GM21529 (cell line): ENCODE measurements at regions not wholly inside any gene's neighbourhood (a gene's known extent, or its start where the extent isn't known, plus 50 kb on each side); places are given as distances from the start of the nearest gene placed in this dataset.

Experiments
- ATAC-seq: cut with Tn5 transposase; IDR thresholded peaks from one replicate; pipeline ENCODE4 v1.9.1; 2021; ENCODE audit not compliant: unreplicated experiment

DNA sequence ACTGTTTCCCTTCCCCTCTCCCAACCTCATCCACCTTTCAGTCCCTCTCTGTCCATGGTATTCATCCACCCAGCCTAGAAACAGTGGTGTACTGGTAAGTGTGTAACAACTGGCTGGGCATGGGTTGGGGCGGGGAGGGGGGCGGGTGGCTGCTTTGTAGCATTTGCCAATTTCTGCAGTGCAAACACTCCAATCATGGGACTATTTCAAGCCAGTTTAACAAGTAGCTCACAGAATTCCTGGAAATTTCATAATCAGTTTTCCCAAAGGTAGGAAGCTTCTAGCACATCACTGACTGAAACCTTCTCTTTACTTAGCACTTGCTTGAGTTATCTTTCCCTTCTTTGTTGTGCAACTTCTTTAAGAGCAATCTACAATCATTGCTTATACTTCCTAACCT, 100.8 kb upstream of the WASF3 start:
- no peak for ATAC-seq

GRCh38 chr13:26457212-26457611, 100.3 kb upstream of the WASF3 start:
- ATAC-seq, result no peak

DNA sequence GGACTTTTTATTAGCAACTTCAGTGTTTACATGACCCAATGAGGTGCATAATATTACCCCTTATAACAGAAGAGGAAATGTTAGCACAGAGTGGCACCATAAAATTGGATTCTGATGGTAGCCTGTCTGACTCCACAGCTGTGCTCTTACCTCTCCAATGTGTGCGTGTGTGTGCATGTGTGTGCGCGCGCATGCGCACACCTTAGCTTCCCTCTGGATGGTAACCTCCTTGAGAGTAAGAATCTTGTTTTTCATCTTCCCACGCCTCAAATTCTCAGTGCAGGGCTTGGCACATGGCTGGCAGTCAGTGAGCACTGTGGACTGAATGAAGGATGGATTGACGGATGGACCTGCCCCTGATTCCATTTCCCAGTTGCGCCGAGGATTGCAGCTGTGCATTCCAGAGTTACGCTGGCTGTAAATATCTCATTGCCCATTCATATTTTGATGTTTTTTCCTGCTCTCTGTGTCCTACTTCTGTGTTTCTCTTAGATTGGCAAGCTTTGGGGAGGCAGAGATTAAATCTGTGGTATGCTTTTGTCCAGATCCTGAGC, 99.2 kb upstream of the WASF3 start:
- ATAC-seq, result no peak

DNA sequence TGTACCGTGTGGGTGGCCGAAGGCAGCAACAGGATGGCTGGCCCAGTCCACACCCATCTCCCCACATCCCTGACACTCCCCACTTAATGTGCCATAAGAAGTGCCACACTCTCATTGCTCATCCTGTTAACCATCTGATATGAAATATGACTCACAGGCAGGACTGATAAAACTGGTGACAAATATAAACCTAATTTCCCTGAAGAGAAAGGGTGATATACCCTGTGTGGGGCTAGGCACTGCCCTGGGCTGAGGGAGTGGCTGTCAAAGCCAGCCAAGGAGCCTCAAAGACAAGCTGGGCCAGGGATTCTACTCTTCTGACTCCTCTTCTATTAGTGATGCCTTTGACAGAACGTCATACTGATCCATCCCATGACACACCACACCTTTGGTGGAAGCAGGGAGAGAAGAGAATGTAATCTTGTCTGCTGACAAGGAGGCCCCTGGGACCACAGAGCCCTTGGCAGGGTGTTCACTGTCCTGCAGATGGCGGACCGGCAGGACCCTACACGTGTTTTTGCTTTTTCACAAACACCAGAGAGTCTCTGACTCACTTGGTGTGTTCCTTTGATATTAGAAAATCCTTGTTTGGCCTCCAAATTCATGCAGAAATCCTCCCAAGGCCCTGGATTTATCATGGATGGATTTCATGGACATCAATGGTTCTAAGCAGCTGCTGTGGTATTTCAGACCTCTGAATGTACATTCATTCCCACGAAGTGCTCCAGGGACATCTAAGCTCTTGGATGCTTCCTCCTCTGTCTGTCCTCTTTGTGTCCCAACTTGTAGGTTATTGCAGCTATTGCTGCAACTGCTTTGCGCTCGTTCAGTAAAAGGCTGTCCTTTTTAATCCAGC, 98.0 kb upstream of the WASF3 start:
- ATAC-seq, result no peak

DNA sequence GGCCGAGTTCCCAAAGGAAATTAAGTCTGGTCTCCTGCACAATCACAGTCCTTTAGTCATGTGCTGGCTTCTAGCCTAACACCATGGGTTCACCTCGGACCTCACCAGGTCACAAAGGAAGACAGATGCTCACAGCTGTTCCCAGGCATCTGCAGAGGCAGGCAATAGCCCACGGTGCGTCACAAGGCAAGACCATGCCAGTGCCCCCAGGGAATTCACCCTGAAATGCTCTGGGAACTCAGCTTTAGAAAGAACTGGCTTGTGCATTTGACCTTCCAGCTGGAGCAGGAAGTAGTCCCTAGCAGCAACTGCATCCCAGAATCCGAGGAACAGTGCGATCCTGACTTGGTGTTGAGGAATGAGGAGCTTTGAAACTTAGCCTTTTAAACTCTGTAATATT, 96.8 kb upstream of the WASF3 start:
- no peak for ATAC-seq

GRCh38 chr13:26463296-26463695, 94.2 kb upstream of the WASF3 start:
- ATAC-seq, result no peak

DNA sequence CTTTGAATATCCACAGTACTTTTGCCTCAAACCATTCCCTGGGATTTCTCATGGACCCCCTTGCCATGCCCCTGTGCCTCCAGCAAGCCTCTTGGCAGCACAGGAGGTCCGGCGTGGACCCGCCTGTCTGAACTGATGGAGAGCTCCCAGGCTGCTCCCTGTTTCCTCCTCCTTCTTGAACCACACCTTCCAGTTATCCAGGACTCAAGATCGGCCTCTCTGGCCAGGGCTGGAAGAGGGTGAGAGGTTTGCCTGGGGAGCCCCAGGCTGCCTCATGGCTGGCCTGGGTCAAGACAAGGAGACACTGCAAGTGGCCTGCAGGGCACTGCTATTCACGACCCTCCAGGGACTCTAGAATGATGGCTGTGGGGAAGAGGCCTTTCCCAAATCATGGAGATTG, 93.6 kb upstream of the WASF3 start:
- no peak for ATAC-seq

- ATAC-seq, result no peak
These were observed 92.0 kb upstream of the WASF3 start for GRCh38 chr13:26465514-26465913.

- no peak for ATAC-seq
These were observed 91.5 kb upstream of the WASF3 start for GRCh38 chr13:26465954-26466353.

DNA sequence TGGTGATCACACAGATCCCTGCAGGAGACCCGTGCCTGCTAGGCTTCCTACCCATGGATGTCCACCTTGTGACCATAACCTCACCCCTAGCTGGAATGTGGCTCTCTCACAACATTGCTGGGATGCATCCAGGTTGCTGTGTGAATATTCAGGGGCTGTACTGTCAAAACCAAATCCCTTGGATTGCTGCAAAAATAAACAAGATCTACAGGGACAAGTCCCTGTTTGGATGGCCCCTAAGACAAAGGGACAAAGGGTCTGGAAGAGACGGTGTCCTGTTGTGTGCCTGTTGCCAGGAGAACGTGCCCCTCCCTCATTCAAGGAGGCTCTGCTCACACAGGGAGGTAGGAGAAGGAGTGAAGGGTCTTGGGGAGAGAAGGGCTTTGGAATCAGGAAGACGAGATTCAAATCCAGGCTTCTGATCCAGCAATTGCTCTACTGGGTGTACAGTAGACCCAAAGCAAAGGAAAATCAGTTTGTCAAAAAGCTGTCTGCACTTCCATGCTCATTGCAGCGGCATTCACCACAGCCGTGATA, 89.2 kb upstream of the WASF3 start:
- no peak for ATAC-seq

DNA sequence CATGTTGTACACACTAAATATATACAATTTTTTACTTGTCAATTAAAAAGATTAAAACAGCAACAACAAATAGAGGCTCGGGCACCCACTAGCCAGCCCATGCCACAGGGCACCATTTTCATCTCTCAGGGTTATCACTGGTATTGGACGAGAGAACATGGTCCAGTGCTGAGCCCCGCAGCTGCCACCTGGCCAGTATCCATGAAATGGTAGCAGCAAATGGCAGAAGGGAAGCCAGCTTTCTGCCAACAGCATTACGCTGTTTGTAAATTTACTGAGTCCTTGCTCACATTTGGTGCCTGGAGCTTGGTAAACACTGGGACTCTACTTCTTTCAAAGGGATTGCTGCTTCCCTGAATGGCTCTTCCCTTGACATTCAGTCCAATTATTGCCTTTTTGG, 87.9 kb upstream of the WASF3 start:
- ATAC-seq, result no peak

GRCh38 chr13:26471807-26472206, 85.7 kb upstream of the WASF3 start:
- no peak for ATAC-seq

GRCh38 chr13:26473571-26474230, 83.8 kb upstream of the WASF3 start:
- ATAC-seq, result no peak

DNA sequence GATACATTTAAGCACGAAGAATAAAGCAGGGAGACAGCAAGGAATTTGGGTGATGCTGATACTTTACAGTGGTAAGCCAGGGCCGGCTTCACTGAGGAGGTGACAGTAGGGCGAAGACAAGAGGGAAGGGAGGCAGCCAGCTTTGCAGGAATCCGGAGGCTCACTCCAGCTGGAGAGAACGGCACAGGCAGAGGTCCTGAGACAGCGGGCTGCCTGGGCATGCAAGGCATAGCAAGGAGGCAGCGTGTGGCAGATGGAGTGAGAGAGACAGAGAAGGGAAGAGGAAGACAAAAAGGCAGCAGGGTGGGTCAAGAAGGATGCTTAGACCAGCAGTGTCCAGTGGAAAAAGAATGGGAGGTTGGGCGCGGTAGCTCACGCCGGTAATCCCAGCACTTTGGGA, 83.2 kb upstream of the WASF3 start:
- ATAC-seq, result no peak

DNA sequence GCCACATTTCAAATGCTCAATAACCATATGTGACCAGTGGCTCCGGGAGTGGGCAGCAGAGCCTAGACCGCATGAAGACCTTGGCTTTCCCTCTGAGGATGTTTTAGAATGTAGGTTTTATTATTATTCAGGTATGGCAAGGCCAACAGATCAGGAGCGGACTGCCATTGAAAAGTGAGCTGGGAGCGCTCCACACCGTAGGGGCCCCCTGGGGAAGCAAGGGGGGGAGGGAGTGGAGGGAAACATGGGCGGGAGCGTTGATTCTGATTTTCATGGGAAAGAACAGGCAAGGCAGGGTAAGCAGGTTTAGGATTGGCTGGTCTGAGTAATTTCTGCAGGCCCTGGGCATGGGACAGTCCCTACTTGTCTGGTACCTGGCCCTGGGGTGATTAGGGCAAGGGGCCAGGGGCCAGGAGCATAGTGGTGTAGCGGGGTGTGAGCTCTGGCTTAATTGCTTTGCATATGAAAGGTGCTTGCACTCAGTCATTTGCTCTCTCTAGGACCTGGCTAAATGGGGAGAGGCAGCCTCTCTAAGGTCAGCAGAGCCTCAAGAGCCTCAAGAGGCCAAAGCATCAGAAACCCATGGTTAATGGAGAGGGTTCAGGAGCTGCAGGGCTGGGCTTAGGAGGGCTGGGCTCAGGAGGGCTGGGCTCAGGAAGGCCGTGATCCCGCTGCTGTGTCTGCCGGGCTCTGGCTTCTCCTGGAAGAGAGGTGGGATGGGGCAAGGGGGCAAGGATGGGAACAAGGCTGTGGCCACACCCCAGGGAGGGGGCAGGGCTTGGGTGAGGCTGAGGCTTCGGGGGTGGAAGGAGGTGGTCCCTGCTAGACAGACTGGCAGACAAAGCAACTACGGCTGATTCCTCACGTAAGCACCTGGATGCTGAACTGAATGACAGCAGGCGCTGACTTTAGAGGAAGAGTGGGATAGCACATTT, 82.0 kb upstream of the WASF3 start:
- no peak for ATAC-seq

- ATAC-seq, result no peak
These were observed 81.2 kb upstream of the WASF3 start for GRCh38 chr13:26476111-26476781.

- no peak for ATAC-seq
These were observed 80.7 kb upstream of the WASF3 start for GRCh38 chr13:26476782-26477142.

DNA sequence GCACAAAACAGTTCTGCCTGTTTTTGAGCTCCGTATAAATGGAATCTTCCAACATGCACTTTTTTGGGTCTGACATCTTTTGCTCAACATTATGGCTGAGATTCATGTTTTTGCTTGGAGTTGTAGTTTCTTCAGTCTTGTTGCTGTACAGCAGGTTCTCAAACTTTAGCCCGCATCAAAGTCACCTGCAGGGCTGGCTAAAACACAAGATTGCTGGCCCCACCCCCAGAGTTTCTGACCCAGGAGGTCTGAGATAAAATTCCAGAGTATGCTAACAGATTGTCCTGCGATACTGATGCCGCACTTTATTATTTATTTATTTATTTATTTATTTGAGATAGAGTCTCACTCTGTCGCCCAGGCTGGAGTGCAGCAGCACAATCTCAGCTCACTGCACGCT, 79.8 kb upstream of the WASF3 start:
- no peak for ATAC-seq

DNA sequence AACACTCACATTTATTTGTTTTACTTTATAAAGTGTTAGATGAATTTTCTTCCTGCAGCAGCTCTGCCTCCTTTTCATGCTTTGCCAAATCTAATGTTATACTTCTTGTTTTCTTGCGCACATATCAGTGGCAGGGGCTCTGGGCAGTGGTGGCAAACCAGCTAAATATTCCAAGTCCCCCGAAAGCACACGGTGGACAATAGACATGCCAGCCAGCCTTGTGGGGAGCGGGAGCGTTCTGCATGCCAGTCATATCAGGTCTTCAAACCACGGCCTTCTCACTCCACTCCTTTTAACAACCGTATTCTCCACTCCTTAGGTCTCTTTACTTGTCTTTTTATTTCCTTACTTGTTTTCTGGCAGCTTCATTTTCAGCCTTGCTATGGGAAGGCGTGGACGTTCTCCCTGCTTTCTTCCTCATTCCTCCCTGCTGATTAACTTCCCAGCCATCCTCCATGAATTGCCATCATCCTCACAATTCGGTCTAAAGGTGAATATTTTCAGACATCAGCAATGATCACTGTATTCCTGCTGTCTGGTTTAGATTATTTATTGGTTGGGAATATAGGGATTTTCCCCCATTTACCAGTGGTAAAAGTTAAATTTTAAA, 77.1 kb upstream of the WASF3 start:
- no peak for ATAC-seq
